ENCODE measurements at regions not wholly inside any gene's neighbourhood (a gene's known extent, or its start where the extent isn't known, plus 50 kb on each side); places are given as distances from the start of the nearest gene placed in this dataset.

DNA sequence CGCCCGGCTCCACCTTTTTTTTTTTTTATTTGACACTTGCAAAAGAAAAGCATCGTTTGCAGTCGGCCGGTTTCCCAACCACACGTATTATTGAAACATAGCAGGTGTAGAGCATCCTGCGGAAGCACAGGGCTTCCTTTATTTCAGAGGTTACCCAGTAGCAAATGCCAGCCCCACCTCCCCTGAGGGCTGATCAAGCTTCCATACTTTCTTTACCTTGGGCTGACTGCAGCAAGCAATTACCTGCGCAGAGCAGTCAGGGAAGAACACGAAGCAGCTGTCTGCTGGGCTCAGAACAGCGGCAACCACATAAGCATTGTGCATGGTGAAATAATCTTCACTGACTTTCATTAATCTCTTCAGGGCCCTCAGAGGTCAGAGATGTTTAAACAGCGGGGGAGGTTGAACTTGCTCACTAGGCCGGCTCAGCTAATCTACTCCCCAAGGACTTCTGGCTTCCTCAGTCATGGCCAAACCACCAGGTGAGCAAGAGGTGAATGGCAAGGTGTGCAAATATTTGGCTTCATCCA, 784.7 kb upstream of the AUTS2 start:
- H3K27me3 ChIP-seq (ENCODE audit: control insufficient read depth, insufficient read depth, low read length), result no peaks in the 10 kb centered on the region
- no peak overlapping the region for H3K4me3 ChIP-seq (ENCODE audit: low read depth, low read length)
- no peak for DNase-seq (ENCODE audit: low read depth)
- TF ChIP-seq, protein P1, sequence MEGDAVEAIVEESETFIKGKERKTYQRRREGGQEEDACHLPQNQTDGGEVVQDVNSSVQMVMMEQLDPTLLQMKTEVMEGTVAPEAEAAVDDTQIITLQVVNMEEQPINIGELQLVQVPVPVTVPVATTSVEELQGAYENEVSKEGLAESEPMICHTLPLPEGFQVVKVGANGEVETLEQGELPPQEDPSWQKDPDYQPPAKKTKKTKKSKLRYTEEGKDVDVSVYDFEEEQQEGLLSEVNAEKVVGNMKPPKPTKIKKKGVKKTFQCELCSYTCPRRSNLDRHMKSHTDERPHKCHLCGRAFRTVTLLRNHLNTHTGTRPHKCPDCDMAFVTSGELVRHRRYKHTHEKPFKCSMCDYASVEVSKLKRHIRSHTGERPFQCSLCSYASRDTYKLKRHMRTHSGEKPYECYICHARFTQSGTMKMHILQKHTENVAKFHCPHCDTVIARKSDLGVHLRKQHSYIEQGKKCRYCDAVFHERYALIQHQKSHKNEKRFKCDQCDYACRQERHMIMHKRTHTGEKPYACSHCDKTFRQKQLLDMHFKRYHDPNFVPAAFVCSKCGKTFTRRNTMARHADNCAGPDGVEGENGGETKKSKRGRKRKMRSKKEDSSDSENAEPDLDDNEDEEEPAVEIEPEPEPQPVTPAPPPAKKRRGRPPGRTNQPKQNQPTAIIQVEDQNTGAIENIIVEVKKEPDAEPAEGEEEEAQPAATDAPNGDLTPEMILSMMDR (IDR thresholded peaks at IDR 0.05; ENCODE audit: insufficient read depth, low read length, poor library complexity, severe bottlenecking), result no peak
- no peaks in the 10 kb centered on the region for H3K36me3 ChIP-seq (ENCODE audit: control insufficient read depth, insufficient read depth, low read length)

DNA sequence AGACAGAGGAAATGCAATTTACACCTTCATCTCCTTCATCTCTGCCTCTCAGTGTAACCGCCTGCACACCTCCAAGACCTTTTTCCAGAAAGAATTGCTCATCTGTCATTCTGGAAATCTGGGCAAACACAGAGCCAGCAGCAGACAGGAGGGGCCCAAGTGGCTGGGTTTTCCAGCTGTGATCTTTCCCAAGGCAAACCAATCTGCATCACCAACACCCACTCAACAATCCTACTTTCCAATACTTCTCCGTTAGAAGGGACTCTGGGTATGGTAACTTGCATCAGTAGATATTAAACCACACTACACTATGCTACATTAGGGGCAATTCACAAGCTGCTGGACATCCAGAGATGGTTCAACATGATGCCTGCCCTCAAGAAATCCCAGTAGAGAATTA, 781.8 kb upstream of the AUTS2 start:
- TF ChIP-seq, protein P1 (IDR thresholded peaks at IDR 0.05; ENCODE audit: insufficient read depth, low read length, poor library complexity, severe bottlenecking), result no peak
- DNase-seq (ENCODE audit: low read depth), result no peak
- Histone ChIP-seq H3K27me3 (ENCODE audit: control insufficient read depth, insufficient read depth, low read length) (no peaks in the 10 kb centered on the region), H3K36me3 (ENCODE audit: control insufficient read depth, insufficient read depth, low read length) (no peaks in the 10 kb centered on the region), H3K4me3 (ENCODE audit: low read depth, low read length) (no peak overlapping the region)

DNA sequence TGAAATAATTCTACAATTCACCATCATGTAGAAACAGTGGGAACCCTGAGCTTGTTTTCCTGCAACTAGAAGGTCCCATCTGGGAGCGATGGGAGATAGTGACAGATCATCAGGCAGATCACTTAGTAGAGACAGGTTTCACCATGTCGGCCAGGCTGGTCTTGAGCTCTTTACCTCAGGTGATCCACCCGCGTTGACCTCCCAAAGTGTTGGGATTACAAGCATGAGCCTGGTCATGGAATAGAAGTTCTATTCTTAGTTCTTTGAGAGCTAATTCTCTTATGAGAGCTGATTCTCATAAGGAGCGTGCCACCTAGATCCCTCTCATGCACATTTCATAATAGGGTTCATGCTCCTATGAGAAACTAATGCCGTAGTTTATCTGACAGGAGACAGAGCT, 778.0 kb upstream of the AUTS2 start:
- DNase-seq (ENCODE audit: low read depth), result no peak
- TF ChIP-seq, protein P1 (IDR thresholded peaks at IDR 0.05; ENCODE audit: insufficient read depth, low read length, poor library complexity, severe bottlenecking), result no peak
- H3K4me3 ChIP-seq (ENCODE audit: low read depth, low read length), result no peak overlapping the region

DNA sequence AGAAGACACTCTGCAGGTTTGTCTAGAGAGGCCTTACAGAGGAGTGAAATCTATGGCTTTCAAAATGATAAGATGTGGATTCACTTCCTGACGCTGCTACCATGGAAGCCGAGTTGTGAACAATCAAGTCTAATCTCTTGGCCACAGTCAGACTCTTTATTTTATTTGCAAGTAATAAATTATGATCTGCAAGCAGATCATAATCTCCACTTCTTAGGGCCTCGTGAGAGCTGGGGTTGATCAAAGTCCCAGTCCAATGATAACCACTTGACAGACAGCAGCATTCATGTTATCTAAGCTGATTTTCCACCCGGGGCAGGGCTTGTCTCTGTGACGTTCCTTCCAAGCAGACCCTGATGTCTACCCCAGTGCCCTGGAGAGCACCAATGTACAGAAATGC, 776.4 kb upstream of the AUTS2 start:
- Histone ChIP-seq H3K36me3 (ENCODE audit: control insufficient read depth, insufficient read depth, low read length) (no peaks in the 10 kb centered on the region), H3K27me3 (ENCODE audit: control insufficient read depth, insufficient read depth, low read length) (no peaks in the 10 kb centered on the region), H3K4me3 (ENCODE audit: low read depth, low read length) (no peak overlapping the region)
- no peak for DNase-seq (ENCODE audit: low read depth)
- TF ChIP-seq, protein P1 (IDR thresholded peaks at IDR 0.05; ENCODE audit: insufficient read depth, low read length, poor library complexity, severe bottlenecking), result no peak

More for the DNA sequence above, 778.0 kb upstream of the AUTS2 start:
- no peaks in the 10 kb centered on the region for H3K27me3 ChIP-seq (ENCODE audit: control insufficient read depth, insufficient read depth, low read length)
- H3K36me3 ChIP-seq (ENCODE audit: control insufficient read depth, insufficient read depth, low read length), result no peaks in the 10 kb centered on the region

DNA sequence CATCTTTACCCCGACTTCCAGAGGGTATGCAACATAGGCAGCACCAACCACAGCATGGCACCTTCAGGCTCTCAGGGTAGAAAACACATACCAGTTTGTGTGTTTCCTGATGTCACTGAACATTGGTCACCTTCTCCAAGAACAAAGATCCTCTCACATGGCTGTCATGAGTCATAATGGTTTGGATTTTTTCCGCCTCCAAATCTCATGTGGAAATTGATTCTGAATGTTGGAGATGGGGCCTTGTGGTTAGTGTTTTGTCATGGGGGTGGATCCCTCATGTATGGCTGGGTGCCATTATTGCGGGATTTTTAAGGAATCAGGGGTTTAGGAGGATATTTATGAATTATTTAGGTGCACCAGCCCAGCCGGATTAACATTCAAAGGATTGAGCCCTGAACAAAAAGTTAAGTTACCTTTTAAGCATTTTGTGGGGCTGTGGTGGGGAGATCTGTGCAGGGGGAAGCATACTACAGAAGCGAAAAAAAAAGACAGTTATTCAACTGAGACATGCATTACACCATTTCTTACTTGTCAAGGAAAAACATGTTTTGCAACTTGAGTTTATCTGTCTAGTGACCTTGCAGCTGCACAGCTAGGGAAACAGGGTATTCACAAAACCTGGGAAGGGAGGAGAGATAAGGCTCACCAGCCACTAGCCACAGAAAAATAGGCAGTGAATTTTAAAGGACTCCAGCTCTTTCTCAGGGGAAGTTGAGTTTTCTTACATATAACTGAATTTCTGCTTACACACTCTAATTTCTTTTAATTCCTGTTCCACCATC, 774.1 kb upstream of the AUTS2 start:
- TF ChIP-seq, protein P1 (IDR thresholded peaks at IDR 0.05; ENCODE audit: insufficient read depth, low read length, poor library complexity, severe bottlenecking), result no peak
- H3K36me3 ChIP-seq (ENCODE audit: control insufficient read depth, insufficient read depth, low read length), result no peaks in the 10 kb centered on the region
- no peak for DNase-seq (ENCODE audit: low read depth)
- H3K4me3 ChIP-seq (ENCODE audit: low read depth, low read length), result no peak overlapping the region
- no peaks in the 10 kb centered on the region for H3K27me3 ChIP-seq (ENCODE audit: control insufficient read depth, insufficient read depth, low read length)

DNA sequence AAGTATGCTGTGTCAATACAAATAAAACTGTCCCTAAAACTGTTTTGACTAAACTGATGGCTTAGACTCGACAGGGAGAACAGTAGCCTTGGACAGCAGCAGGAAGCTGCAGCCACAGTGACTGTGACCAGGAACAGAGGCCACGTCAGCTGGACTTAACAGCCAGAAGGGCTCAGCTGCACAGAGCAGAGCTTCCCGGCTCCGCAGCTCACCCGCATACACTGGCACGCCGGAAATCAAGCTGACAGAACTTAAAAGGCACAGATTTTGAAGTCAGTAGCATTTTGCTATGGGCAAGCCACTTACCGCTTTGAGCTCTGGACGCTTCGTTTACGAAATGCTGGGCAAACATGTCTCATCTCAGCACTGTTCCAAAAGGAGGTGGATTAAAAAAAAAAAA, 769.7 kb upstream of the AUTS2 start:
- DNase-seq (ENCODE audit: low read depth), result no peak
- TF ChIP-seq, protein P1 (IDR thresholded peaks at IDR 0.05; ENCODE audit: insufficient read depth, low read length, poor library complexity, severe bottlenecking), result no peak
- no peak overlapping the region for H3K4me3 ChIP-seq (ENCODE audit: low read depth, low read length)
- no peaks in the 10 kb centered on the region for H3K36me3 ChIP-seq (ENCODE audit: control insufficient read depth, insufficient read depth, low read length)
- H3K27me3 ChIP-seq (ENCODE audit: control insufficient read depth, insufficient read depth, low read length), result no peaks in the 10 kb centered on the region
